H1 (cell line): ENCODE measurements at regions not wholly inside any gene's neighbourhood (a gene's known extent, or its start where the extent isn't known, plus 50 kb on each side); places are given as distances from the start of the nearest gene placed in this dataset.

Source experiments
- CTCF ChIA-PET: fragments of 300-600 bp; sonication (Branson Sonifier 250); formaldehyde crosslinking; loops from one replicate; lab custom pipeline; 2021; ENCODE audit not compliant: partially characterized antibody; lab: Charles Lee
- POLR2A ChIA-PET: fragments of 300-600 bp; sonication (Branson Sonifier 250); formaldehyde crosslinking; loops from one replicate; lab custom pipeline; 2021; ENCODE audit warnings: inconsistent platforms; ENCODE audit not compliant: partially characterized antibody; lab: Charles Lee
- DNase-seq, 2 experiments: peaks; one replicate each; pipeline versions ENCODE4 v3.0.0 to v3.0.0-alpha.2; 2010 to 2022; ENCODE audit warnings: low spot score in 2 of 2, low read depth in 1 of 2, mixed read lengths in 1 of 2
- FAIRE-seq: peaks from 2 replicates; lab custom pipeline; 2011; peaks lifted over from hg19 to GRCh38; lab: Jason Lieb, UNC
- H2AFZ ChIP-seq: 2 replicates; pipeline ENCODE4 v1.8.1; 2012; ENCODE audit warnings: low read length, inconsistent platforms
- H2AK5ac ChIP-seq: 2 replicates; pipeline ENCODE4 v1.6.1; 2013; ENCODE audit warnings: low read depth, low read length
- H2BK120ac ChIP-seq: replicated peaks from 2 replicates; pipeline ENCODE3; 2013; ENCODE audit warnings: low read depth, low read length, inconsistent platforms
- H2BK12ac ChIP-seq: 2 replicates; pipeline ENCODE4 v1.6.1; 2013; ENCODE audit warnings: low read depth, low read length
- H2BK15ac ChIP-seq: 2 replicates; pipeline ENCODE4 v1.6.1; 2013; ENCODE audit warnings: low read length
- H2BK20ac ChIP-seq: 2 replicates; pipeline ENCODE4 v1.6.1; 2013; ENCODE audit warnings: low read length
- H2BK5ac ChIP-seq: 2 replicates; pipeline ENCODE4 v1.6.1; 2013; ENCODE audit warnings: low read depth, low read length
- H3K14ac ChIP-seq: 2 replicates; pipeline ENCODE4 v1.6.1; 2013; ENCODE audit warnings: inconsistent platforms; ENCODE audit not compliant: insufficient read length
- H3K18ac ChIP-seq: 2 replicates; pipeline ENCODE4 v1.6.1; 2013; ENCODE audit warnings: low read length; ENCODE audit errors: extremely low read depth
- H3K23ac ChIP-seq: 2 replicates; pipeline ENCODE4 v1.6.1; 2013; ENCODE audit warnings: inconsistent platforms; ENCODE audit not compliant: insufficient read length
- H3K23me2 ChIP-seq: 2 replicates; pipeline ENCODE4 v1.6.1; 2013; ENCODE audit warnings: low read depth, low read length
- H3K27ac ChIP-seq: 2 replicates; pipeline ENCODE4 v1.6.1; 2011; ENCODE audit warnings: low read depth, low read length, inconsistent platforms
- H3K27me3 ChIP-seq, 4 experiments: replicated peaks in 1 of 4; 1 replicate in 1 of 4; 2 replicates in 3 of 4; pipeline versions ENCODE4 v1.6.1 to v1.8.1; 2011 to 2013; ENCODE audit warnings: low read length in 3 of 4, mild to moderate bottlenecking in 3 of 4, inconsistent platforms in 2 of 4, mixed read lengths in 2 of 4, moderate library complexity in 1 of 4; ENCODE audit not compliant: control insufficient read depth in 3 of 4, insufficient read depth in 3 of 4; ENCODE audit errors: extremely low read depth in 1 of 4
- H3K36me3 ChIP-seq, 4 experiments: 2 replicates each; pipeline versions ENCODE4 v1.6.1 to v1.8.1; 2011 to 2013; ENCODE audit warnings: mild to moderate bottlenecking in 4 of 4, low read length in 3 of 4, moderate library complexity in 2 of 4, control low read depth in 1 of 4, inconsistent platforms in 1 of 4; ENCODE audit not compliant: insufficient read depth in 4 of 4, control insufficient read depth in 2 of 4
- H3K4ac ChIP-seq: replicated peaks from 2 replicates; pipeline ENCODE3; 2013; ENCODE audit warnings: low read length, low read depth, mixed read lengths, inconsistent platforms; ENCODE audit not compliant: insufficient read length
- H3K4me1 ChIP-seq, 4 experiments: replicated peaks in 1 of 4; 1 replicate in 1 of 4; 2 replicates in 3 of 4; pipeline versions ENCODE4 v1.6.1 to v1.8.1; 2011 to 2013; ENCODE audit warnings: low read length in 3 of 4, inconsistent platforms in 2 of 4, mixed read lengths in 1 of 4; ENCODE audit not compliant: insufficient read depth in 4 of 4, control insufficient read depth in 3 of 4
- H3K4me2 ChIP-seq, 2 experiments: 2 replicates each; pipeline versions ENCODE4 v1.6.1 to v1.8.1; 2011 to 2013; ENCODE audit warnings: low read depth in 2 of 2, low read length in 2 of 2, control low read depth in 1 of 2, inconsistent platforms in 1 of 2, mild to moderate bottlenecking in 1 of 2; ENCODE audit not compliant: insufficient read depth in 1 of 2
- H3K4me3 ChIP-seq, 4 experiments: fragments of 200-600, 300-600 bp in 1 of 4; sonication (generic), shearing (Covaris generic), sonication (Bioruptor Twin) in 1 of 4; 2 replicates each; pipeline versions ENCODE4 v1.5.1 to v1.8.1; 2011 to 2016; ENCODE audit warnings: low read length in 4 of 4, low read depth in 3 of 4, control low read depth in 2 of 4, inconsistent platforms in 2 of 4, mild to moderate bottlenecking in 2 of 4, mixed read lengths in 1 of 4, moderate library complexity in 1 of 4; ENCODE audit not compliant: insufficient read depth in 2 of 4; ENCODE audit errors: extremely low read depth in 1 of 4
- H3K56ac ChIP-seq: replicated peaks from 2 replicates; pipeline ENCODE3; 2013; ENCODE audit warnings: low read depth, mild to moderate bottlenecking, mixed read lengths, low read length, inconsistent platforms; ENCODE audit not compliant: insufficient read length
- H3K79me1 ChIP-seq: 2 replicates; pipeline ENCODE4 v1.6.1; 2013; ENCODE audit warnings: low read depth, low read length, control low read depth
- H3K79me2 ChIP-seq, 2 experiments: 2 replicates each; pipeline versions ENCODE4 v1.6.1 to v1.8.1; 2012 to 2013; ENCODE audit warnings: low read length in 2 of 2, mild to moderate bottlenecking in 2 of 2, inconsistent platforms in 1 of 2; ENCODE audit not compliant: insufficient read depth in 2 of 2, control insufficient read depth in 1 of 2
- H3K9ac ChIP-seq, 4 experiments: replicated peaks in 1 of 4; 1 replicate in 1 of 4; 2 replicates in 3 of 4; pipeline versions ENCODE4 v1.6.1 to v1.8.1; 2011 to 2013; ENCODE audit warnings: low read depth in 3 of 4, low read length in 3 of 4, control low read depth in 2 of 4, mild to moderate bottlenecking in 2 of 4, moderate library complexity in 2 of 4, inconsistent platforms in 1 of 4; ENCODE audit errors: extremely low read depth in 1 of 4
- H3K9me3 ChIP-seq, 2 experiments: 2 replicates each; pipeline versions ENCODE4 v1.6.1 to v1.8.1; 2012 to 2013; ENCODE audit warnings: mild to moderate bottlenecking in 2 of 2, moderate library complexity in 2 of 2, control low read depth in 1 of 2, inconsistent platforms in 1 of 2, low read depth in 1 of 2, low read length in 1 of 2, mixed read lengths in 1 of 2; ENCODE audit not compliant: insufficient read depth in 2 of 2
- H4K20me1 ChIP-seq, 2 experiments: replicated peaks in 1 of 2; 2 replicates each; pipeline versions ENCODE3 to v1.8.1; 2011 to 2013; ENCODE audit warnings: inconsistent platforms in 2 of 2, low read length in 2 of 2, mild to moderate bottlenecking in 1 of 2; ENCODE audit not compliant: insufficient read depth in 2 of 2, control insufficient read depth in 1 of 2
- H4K5ac ChIP-seq: 2 replicates; pipeline ENCODE4 v1.6.1; 2013; ENCODE audit warnings: low read length, low read depth, mixed read lengths, inconsistent platforms; ENCODE audit not compliant: insufficient read length
- H4K8ac ChIP-seq: 2 replicates; pipeline ENCODE4 v1.8.0; 2013; ENCODE audit warnings: mild to moderate bottlenecking, moderate library complexity, low read length, inconsistent platforms; ENCODE audit not compliant: insufficient read depth; ENCODE audit errors: extremely low read depth
- H4K91ac ChIP-seq: replicated peaks from 2 replicates; pipeline ENCODE3; 2013; ENCODE audit warnings: low read length, mixed read lengths, inconsistent platforms; ENCODE audit not compliant: insufficient read length
- BACH1 ChIP-seq: IDR thresholded peaks from 2 replicates; pipeline ENCODE4 v1.6.1; 2012; ENCODE audit warnings: low read length, improper control_type of control experiment
- CTBP2 ChIP-seq: IDR thresholded peaks from 2 replicates; pipeline ENCODE4 v1.7.0; 2011; ENCODE audit warnings: borderline replicate concordance, mild to moderate bottlenecking, moderate library complexity, mixed read lengths, low read length; ENCODE audit not compliant: insufficient read depth, insufficient read length
- HDAC6 ChIP-seq: IDR thresholded peaks from one replicate; pipeline ENCODE4 v1.7.1; 2012; ENCODE audit warnings: low read depth, mild to moderate bottlenecking, inconsistent platforms, low read length, moderate library complexity
- MAFK ChIP-seq: IDR thresholded peaks from 2 replicates; pipeline ENCODE4 v1.6.1; 2012; ENCODE audit warnings: low read depth, mild to moderate bottlenecking, improper control_type of control experiment, low read length
- RFX5 ChIP-seq: IDR thresholded peaks from 2 replicates; pipeline ENCODE4 v1.6.1; 2011; ENCODE audit warnings: low read depth, low read length, improper control_type of control experiment, borderline replicate concordance
- SP4 ChIP-seq: IDR thresholded peaks from 2 replicates; pipeline ENCODE4 v1.6.1; 2012; ENCODE audit warnings: low read length, inconsistent platforms

DNA sequence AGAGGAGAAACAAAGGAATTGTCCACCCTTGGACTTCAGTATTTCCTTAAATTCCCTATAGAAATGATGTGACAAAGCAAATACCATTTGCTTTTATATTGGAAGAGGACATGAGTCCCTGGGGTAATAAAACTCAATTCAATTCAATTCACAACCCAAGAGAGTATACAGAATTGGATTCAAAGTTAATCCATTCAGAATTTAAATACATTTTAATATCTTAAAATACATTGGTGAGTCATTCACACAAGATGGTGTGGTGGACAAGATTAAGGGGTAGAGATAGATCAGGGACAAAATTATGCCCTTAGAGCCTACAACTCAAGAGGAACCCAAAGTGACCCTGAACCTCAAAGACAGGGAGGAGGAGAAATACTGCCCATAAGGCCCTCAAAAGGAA lies 495.0 kb upstream of the TMPO start:
- Histone ChIP-seq H2AFZ (no peak overlapping the region), H4K5ac (no peak overlapping the region), H3K4me3 (no peak overlapping the region), H3K36me3 (no peaks in the 10 kb centered on the region), H3K4me1 (no peaks in the 10 kb centered on the region), H3K79me1 (no peaks in the 10 kb centered on the region), H3K9ac (no peak overlapping the region), H3K27ac (no peak overlapping the region), H3K23ac (no peak overlapping the region), H2AK5ac (no peak overlapping the region), H2BK20ac (no peak overlapping the region), H3K14ac (no peak overlapping the region), H3K27me3 (no peaks in the 10 kb centered on the region), H3K4me2 (no peak overlapping the region), H3K9me3 (no peaks in the 10 kb centered on the region), H3K23me2 (no peaks in the 10 kb centered on the region), H2BK12ac (no peak overlapping the region), H4K20me1 (no peaks in the 10 kb centered on the region), H3K79me2 (no peaks in the 10 kb centered on the region), H4K91ac (no peak overlapping the region), H3K18ac (no peak overlapping the region), H4K8ac (no peak overlapping the region), H3K4ac (no peak overlapping the region), H2BK120ac (no peak overlapping the region), H2BK15ac (no peak overlapping the region), H3K56ac (no peak overlapping the region), H2BK5ac (no peak overlapping the region)
- ChIA-PET POLR2A (no interaction called here), CTCF (no interaction called here)
- TF ChIP-seq CTBP2 (no peak), SP4 (no peak), RFX5 (no peak), HDAC6 (no peak), MAFK (no peak), BACH1 (no peak)
- FAIRE-seq (no peak), DNase-seq (no peak)
